HCT116 (cell line): ENCODE measurements at regions not wholly inside any gene's neighbourhood (a gene's known extent, or its start where the extent isn't known, plus 50 kb on each side); places are given as distances from the start of the nearest gene placed in this dataset.
"Not testable (repeated sequence)": the region's sequence is repeated elsewhere in the genome, so short reads cannot be mapped to it uniquely, and the experiment has no call there.

Experiments
- ATAC-seq: fragments of 200-7000 bp; cut with Tn5 transposase; 2 replicates; pipeline ENCODE4 v1.9.1; 2020; ENCODE audit warnings: mild to moderate bottlenecking, moderate library complexity
- BruUV-seq: library from RNA; stranded (reverse); fragments of 400-500 nt; replicated peaks from 2 replicates; lab custom pipeline; 2021; lab: Mats Ljungman, UMichigan
- CTCF ChIA-PET: fragments of 300-600 bp; sonication (Branson Sonifier 250); formaldehyde crosslinking; loops from one replicate; lab custom pipeline; 2021; ENCODE audit warnings: antibody characterized with exemption; lab: Charles Lee
- POLR2A ChIA-PET: fragments of 300-600, 350-600 bp; sonication (Branson Sonifier 250); formaldehyde crosslinking; loops from one replicate; lab custom pipeline; 2021; ENCODE audit warnings: antibody characterized with exemption; lab: Charles Lee
- RAD21 ChIA-PET, 2 experiments: fragments of 300-600 bp; sonication (Branson Sonifier 250); formaldehyde crosslinking; loops; one replicate each; lab custom pipeline; 2023; ENCODE audit warnings: low total read pairs in 2 of 2; ENCODE audit not compliant: uncharacterized antibody in 2 of 2, unreplicated experiment in 2 of 2, low non-redundant PET in 1 of 2; lab: Charles Lee
- DNase-seq: peaks from one replicate; pipeline ENCODE4 v3.0.0-alpha.2; 2010; ENCODE audit warnings: low read depth, low spot score
- H2AFZ ChIP-seq: fragments of 200-600 bp; shearing (Covaris generic), sonication (generic); 2 replicates; pipeline ENCODE4 v1.6.1; 2017; ENCODE audit warnings: low read depth, mixed run types, mixed read lengths, antibody characterized with exemption, low read length; ENCODE audit not compliant: poor library complexity, severe bottlenecking
- H3K27ac ChIP-seq: 2 replicates; pipeline ENCODE4 v1.5.1; 2012; ENCODE audit warnings: low read depth, low read length
- H3K27me3 ChIP-seq: fragments of 200-600 bp; sonication (generic); 2 replicates; pipeline ENCODE4 v1.6.1; 2016; ENCODE audit warnings: mixed run types, low read length, mixed read lengths; ENCODE audit not compliant: insufficient read depth
- H3K36me3 ChIP-seq, 2 experiments: fragments of 200-500 bp in 1 of 2; fragments of 200-600 bp in 1 of 2; sonication (Bioruptor generic) in 1 of 2; sonication (generic) in 1 of 2; 2 replicates each; pipeline versions ENCODE4 v1.5.1 to v1.6.1; 2014 to 2016; ENCODE audit warnings: low read length in 2 of 2, inconsistent platforms in 1 of 2, mixed read lengths in 1 of 2, mixed run types in 1 of 2; ENCODE audit not compliant: insufficient read depth in 2 of 2, control insufficient read depth in 1 of 2
- H3K4me1 ChIP-seq, 2 experiments: fragments of 200-600 bp in 1 of 2; sonication (generic) in 1 of 2; 2 replicates each; pipeline versions ENCODE4 v1.5.1 to v1.6.1; 2012 to 2017; ENCODE audit warnings: low read length in 2 of 2, inconsistent platforms in 1 of 2, mild to moderate bottlenecking in 1 of 2, mixed read lengths in 1 of 2, mixed run types in 1 of 2, moderate library complexity in 1 of 2; ENCODE audit not compliant: insufficient read depth in 2 of 2, control insufficient read depth in 1 of 2
- H3K4me2 ChIP-seq: fragments of 200-600 bp; sonication (generic); 2 replicates; pipeline ENCODE4 v1.6.1; 2017; ENCODE audit warnings: mixed run types, low read length, mixed read lengths
- H3K4me3 ChIP-seq, 2 experiments: fragments of 200-600 bp in 1 of 2; sonication (generic) in 1 of 2; replicated peaks in 1 of 2; 2 replicates each; pipeline ENCODE4 v1.5.1; 2011 to 2016; ENCODE audit warnings: low read length in 2 of 2, control low read depth in 1 of 2, low read depth in 1 of 2, mild to moderate bottlenecking in 1 of 2, mixed read lengths in 1 of 2, mixed run types in 1 of 2
- H3K79me2 ChIP-seq: fragments of 200-600 bp; sonication (generic); 2 replicates; pipeline ENCODE4 v1.6.1; 2017; ENCODE audit warnings: mild to moderate bottlenecking, mixed run types, low read length, moderate library complexity, mixed read lengths; ENCODE audit not compliant: insufficient read depth
- H3K9ac ChIP-seq: fragments of 200-600 bp; sonication (generic); 2 replicates; pipeline ENCODE4 v1.6.1; 2016; ENCODE audit warnings: low read length, mixed read lengths
- H3K9me2 ChIP-seq: fragments of 200-600 bp; sonication (generic), shearing (Covaris generic); 2 replicates; pipeline ENCODE4 v1.6.1; 2017; ENCODE audit warnings: mixed run types, mild to moderate bottlenecking, moderate library complexity; ENCODE audit not compliant: insufficient read depth
- H3K9me3 ChIP-seq, 2 experiments: fragments of 200-500 bp in 1 of 2; fragments of 200-600 bp in 1 of 2; sonication (Bioruptor generic) in 1 of 2; sonication (generic) in 1 of 2; 2 replicates each; pipeline ENCODE4 v1.6.1; 2014 to 2017; ENCODE audit warnings: low read length in 2 of 2, mixed read lengths in 2 of 2, inconsistent platforms in 1 of 2, low read depth in 1 of 2, mild to moderate bottlenecking in 1 of 2, mixed run types in 1 of 2, moderate library complexity in 1 of 2; ENCODE audit not compliant: control insufficient read depth in 1 of 2, insufficient read depth in 1 of 2
- H4K20me1 ChIP-seq: fragments of 200-600 bp; sonication (generic), shearing (Covaris generic); 2 replicates; pipeline ENCODE4 v1.6.1; 2017; ENCODE audit warnings: mixed run types, mild to moderate bottlenecking, moderate library complexity; ENCODE audit not compliant: insufficient read depth
- EZH2phosphoT487 ChIP-seq: fragments of 200-600 bp; IDR thresholded peaks from 2 replicates; pipeline ENCODE4 v1.6.1; 2018; ENCODE audit warnings: antibody characterized with exemption, borderline replicate concordance
- RAD21 ChIP-seq: IDR thresholded peaks from 2 replicates; pipeline ENCODE4 v1.6.1; 2012; ENCODE audit warnings: low read depth, mild to moderate bottlenecking
- intact Hi-C: fragments of 100-400 bp; cut with micrococcal nuclease; formaldehyde crosslinking; loops from 2 replicates; pipeline ENCODE4 v1.10.0; 2022
- TF ChIP-seq, protein P1 (sequence below), 3 experiments: fragments of 200-600 bp in 1 of 3; sonication (generic) in 1 of 3; IDR thresholded peaks in 2 of 3; conservative IDR thresholded peaks in 1 of 3; 2 replicates each; pipeline ENCODE4 v1.5.1; 2012 to 2017; ENCODE audit warnings: low read depth in 2 of 3, low read length in 2 of 3, antibody characterized with exemption in 1 of 3, borderline replicate concordance in 1 of 3, control low read depth in 1 of 3, mild to moderate bottlenecking in 1 of 3, mixed read lengths in 1 of 3, mixed run types in 1 of 3, moderate library complexity in 1 of 3; ENCODE audit not compliant: insufficient read depth in 1 of 3

DNA sequence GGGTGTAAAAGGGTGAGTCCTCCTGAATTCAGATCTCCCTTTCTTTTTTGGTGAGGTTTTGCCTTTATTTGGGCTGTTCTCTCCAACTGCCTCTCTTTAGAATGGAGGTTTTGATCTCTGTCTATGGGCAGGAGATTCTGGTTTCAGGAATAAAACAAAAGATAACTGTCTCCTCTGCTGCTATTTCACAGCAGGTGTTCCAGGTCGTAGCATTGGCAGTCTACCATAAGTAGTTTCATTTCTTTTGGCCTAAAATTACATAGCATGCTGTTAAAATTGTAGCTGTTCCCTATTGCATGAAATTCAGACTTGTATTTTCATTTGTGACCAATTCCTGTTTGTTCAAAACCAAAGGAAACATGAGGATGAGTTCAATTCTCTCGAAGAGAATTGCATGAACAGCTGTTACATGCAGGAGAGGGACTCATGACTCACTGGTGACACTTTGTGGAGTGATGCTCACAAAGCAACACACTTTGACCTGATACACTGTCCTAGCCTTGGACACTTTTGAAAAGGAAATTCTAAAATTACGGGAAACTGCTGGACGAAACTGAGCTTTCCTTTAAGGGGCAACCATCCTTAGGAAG is 76.8 kb upstream of the SIRPG start:
- intact Hi-C loops = loop anchor here (10.0 kb wide), 1 partner anchor 200 kb away; no protein-coding TSS in a partner anchor
- no peaks in the 10 kb centered on the region for H3K36me3 ChIP-seq
- RAD21 ChIA-PET = no interaction called here
- no peak overlapping the region for H3K27ac ChIP-seq
- no peaks in the 10 kb centered on the region for H3K79me2 ChIP-seq
- TF ChIP-seq RAD21 (peak; percentile 64), EZH2phosphoT487 (no peak)
- TF ChIP-seq, protein P1, sequence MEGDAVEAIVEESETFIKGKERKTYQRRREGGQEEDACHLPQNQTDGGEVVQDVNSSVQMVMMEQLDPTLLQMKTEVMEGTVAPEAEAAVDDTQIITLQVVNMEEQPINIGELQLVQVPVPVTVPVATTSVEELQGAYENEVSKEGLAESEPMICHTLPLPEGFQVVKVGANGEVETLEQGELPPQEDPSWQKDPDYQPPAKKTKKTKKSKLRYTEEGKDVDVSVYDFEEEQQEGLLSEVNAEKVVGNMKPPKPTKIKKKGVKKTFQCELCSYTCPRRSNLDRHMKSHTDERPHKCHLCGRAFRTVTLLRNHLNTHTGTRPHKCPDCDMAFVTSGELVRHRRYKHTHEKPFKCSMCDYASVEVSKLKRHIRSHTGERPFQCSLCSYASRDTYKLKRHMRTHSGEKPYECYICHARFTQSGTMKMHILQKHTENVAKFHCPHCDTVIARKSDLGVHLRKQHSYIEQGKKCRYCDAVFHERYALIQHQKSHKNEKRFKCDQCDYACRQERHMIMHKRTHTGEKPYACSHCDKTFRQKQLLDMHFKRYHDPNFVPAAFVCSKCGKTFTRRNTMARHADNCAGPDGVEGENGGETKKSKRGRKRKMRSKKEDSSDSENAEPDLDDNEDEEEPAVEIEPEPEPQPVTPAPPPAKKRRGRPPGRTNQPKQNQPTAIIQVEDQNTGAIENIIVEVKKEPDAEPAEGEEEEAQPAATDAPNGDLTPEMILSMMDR (IDR thresholded peaks at IDR 0.05 in 2 of 3, conservative IDR thresholded peaks at IDR 0.05 in 1 of 3; ENCODE audit: borderline replicate concordance in 1 of 3, insufficient read depth in 1 of 3, low read depth in 2 of 3, low read length in 2 of 3) = 0 out of 6 replicates have a peak, but pooled peaks of 1 of the 3 experiments have one; percentile 31
- no peak overlapping the region for H3K4me3 ChIP-seq
- peaks cover 6% of the 10 kb centered on the region; the same call in 1 of the 2 replicates for H3K27me3 ChIP-seq
- no peaks in the 10 kb centered on the region for H3K9me2 ChIP-seq
- no peak overlapping the region for H2AFZ ChIP-seq
- no peak overlapping the region for H3K9ac ChIP-seq
- POLR2A ChIA-PET = no interaction called here
- H4K20me1 ChIP-seq = no peaks in the 10 kb centered on the region
- no TSS peak for BruUV-seq
- H3K9me3 ChIP-seq = no peaks in the 10 kb centered on the region
- ATAC-seq (peak; percentile 63), DNase-seq (no peak)
- H3K4me1 ChIP-seq = no peaks in the 10 kb centered on the region
- no peak overlapping the region for H3K4me2 ChIP-seq
- CTCF ChIA-PET = interaction anchor here (1.1 to 1.8 kb wide), 2 partner anchors 42 to 231 kb away, joined by 4 to 6 read pairs; no protein-coding TSS in a partner anchor

DNA sequence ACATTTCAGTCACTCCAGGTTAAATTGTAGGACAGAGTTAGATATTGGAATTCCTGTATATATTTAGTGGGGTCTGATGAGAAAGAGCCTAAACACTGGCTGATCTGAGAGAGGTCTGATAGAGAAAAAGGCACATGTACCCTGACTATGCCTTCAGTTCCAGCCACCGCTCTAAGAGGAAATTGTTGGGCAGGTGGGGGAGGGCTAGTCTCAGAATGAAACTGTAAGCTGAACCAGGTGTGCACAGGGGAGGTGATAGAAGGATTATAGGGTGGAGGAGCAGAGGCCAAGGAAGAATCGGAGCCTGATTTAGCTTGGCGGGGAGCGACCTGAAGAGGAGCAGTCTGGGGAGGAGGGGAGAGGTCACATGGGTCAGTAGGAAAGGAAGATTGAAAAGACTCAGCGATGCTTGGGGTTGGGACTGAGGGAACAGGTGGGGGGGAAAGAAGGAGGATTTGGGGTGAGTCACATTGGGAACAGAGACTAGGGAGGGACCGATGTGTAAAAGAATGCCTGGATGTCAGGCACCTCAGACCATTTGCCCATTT is 74.3 kb upstream of the SIRPG start:
- H2AFZ ChIP-seq, H3K9me2 ChIP-seq, ATAC-seq, H3K9me3 ChIP-seq, H3K4me3 ChIP-seq, CTCF ChIA-PET, BruUV-seq, RAD21 ChIA-PET, H3K27ac ChIP-seq, POLR2A ChIA-PET, H3K27me3 ChIP-seq, H3K36me3 ChIP-seq, H3K79me2 ChIP-seq, DNase-seq, H4K20me1 ChIP-seq, H3K4me1 ChIP-seq, H3K9ac ChIP-seq, H3K4me2 ChIP-seq: not testable (repeated sequence)
- intact Hi-C loops = loop anchor here (10.0 kb wide), 1 partner anchor 197 kb away; no protein-coding TSS in a partner anchor

DNA sequence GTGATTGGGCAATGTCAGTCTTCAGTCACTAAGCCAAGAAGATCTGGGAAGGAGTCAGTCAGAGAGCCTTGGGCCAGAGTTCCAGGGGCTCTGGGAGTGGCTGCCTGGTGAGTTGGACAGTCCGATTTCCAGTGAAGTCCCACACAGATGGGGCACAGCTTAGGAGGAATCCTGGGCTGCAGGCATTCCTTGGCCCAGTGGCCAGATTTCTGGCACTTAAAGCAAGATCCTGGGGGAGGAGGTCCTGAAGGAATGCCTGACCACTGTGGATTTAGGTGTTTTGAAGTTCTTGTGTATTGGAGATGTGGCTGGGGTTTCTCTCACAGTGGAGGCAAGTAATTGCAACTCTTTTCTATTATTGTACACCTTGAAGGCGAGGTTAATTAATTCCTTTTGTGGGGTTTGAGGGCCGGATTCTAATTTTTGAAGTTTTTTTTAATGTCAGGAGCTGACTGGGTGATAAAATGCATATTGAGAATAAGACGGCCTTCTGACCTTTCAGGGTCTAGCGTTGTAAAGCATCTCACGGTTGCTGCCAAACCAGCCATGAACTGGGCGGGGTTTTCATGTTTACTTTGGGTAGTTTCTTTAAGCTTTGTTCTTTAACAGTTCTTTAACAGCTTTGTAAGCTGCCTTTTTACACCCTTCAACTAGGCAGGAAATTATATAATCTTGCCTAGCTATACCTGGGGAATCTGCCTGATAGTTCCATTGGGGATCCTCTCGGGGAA is 73.6 kb upstream of the SIRPG start:
- RAD21 ChIA-PET, DNase-seq, H3K27ac ChIP-seq, H2AFZ ChIP-seq, H3K27me3 ChIP-seq, H3K4me1 ChIP-seq, H3K9me2 ChIP-seq, H3K9me3 ChIP-seq, H4K20me1 ChIP-seq, CTCF ChIA-PET, POLR2A ChIA-PET, BruUV-seq, H3K79me2 ChIP-seq, ATAC-seq, H3K36me3 ChIP-seq, H3K9ac ChIP-seq, H3K4me2 ChIP-seq, H3K4me3 ChIP-seq: not testable (repeated sequence)
- intact Hi-C loops = loop anchor here (10.0 kb wide), 1 partner anchor 196 kb away; no protein-coding TSS in a partner anchor
